OCI-LY3 (cell line): ENCODE measurements at regions not wholly inside any gene's neighbourhood (a gene's known extent, or its start where the extent isn't known, plus 50 kb on each side); places are given as distances from the start of the nearest gene placed in this dataset.

Experiments used
- EZH2phosphoT487 ChIP-seq: fragments of 200-600 bp; shearing (Covaris generic); IDR thresholded peaks from 2 replicates; pipeline ENCODE4 v1.6.1; 2018; ENCODE audit warnings: antibody characterized with exemption, mixed run types, low read depth
- TF ChIP-seq, protein P1 (sequence below): fragments of 200-600, 300-600 bp; sonication (generic); IDR thresholded peaks from 2 replicates; pipeline ENCODE4 v1.5.1; 2014; ENCODE audit warnings: antibody characterized with exemption, low read length, low read depth

DNA sequence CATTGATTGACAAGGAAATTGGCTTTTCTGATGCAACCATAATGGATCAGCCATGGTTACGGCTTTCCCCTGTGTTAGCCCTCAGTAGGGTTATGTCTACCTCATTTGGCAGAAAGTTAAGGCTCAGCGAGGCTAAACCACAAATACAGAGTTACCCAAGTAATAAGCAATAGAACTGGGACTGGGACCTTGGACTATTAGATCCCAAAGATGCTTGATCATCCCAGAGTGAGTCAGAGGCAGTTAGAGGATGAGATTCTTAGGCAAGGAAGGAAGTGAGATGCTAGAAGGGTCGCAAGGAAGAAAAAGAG is 401.4 kb downstream of the TNS3 start:
- TF ChIP-seq, protein P1, sequence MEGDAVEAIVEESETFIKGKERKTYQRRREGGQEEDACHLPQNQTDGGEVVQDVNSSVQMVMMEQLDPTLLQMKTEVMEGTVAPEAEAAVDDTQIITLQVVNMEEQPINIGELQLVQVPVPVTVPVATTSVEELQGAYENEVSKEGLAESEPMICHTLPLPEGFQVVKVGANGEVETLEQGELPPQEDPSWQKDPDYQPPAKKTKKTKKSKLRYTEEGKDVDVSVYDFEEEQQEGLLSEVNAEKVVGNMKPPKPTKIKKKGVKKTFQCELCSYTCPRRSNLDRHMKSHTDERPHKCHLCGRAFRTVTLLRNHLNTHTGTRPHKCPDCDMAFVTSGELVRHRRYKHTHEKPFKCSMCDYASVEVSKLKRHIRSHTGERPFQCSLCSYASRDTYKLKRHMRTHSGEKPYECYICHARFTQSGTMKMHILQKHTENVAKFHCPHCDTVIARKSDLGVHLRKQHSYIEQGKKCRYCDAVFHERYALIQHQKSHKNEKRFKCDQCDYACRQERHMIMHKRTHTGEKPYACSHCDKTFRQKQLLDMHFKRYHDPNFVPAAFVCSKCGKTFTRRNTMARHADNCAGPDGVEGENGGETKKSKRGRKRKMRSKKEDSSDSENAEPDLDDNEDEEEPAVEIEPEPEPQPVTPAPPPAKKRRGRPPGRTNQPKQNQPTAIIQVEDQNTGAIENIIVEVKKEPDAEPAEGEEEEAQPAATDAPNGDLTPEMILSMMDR: no peak; the same call in 1 of the 2 replicates
- no peak for TF ChIP-seq EZH2phosphoT487
